Cardiac muscle cell (in vitro differentiated cells and primary cell): ENCODE measurements at regions not wholly inside any gene's neighbourhood (a gene's known extent, or its start where the extent isn't known, plus 50 kb on each side); places are given as distances from the start of the nearest gene placed in this dataset.

Source experiments
- DNase-seq, 2 donors: peaks; one replicate each; pipeline versions ENCODE4 v3.0.0 to v3.0.0-alpha.2; 2010 to 2017; ENCODE audit warnings: low read depth in 1 of 2, low spot score in 1 of 2
- H3K27ac ChIP-seq: fragments of 200-600 bp; sonication (generic); 2 replicates; pipeline ENCODE4 v1.5.1; 2016
- H3K27me3 ChIP-seq: fragments of 200-600 bp; sonication (generic); 2 replicates; pipeline ENCODE4 v1.6.0; 2016; ENCODE audit warnings: control low read depth
- H3K36me3 ChIP-seq: fragments of 200-600 bp; sonication (generic); 2 replicates; pipeline ENCODE4 v1.5.1; 2016; ENCODE audit warnings: control low read depth
- H3K4me1 ChIP-seq: fragments of 200-600 bp; sonication (generic); 2 replicates; pipeline ENCODE4 v1.8.1; 2017; ENCODE audit warnings: low read depth, mild to moderate bottlenecking, mixed run types
- H3K4me3 ChIP-seq: fragments of 200-600 bp; sonication (generic); 2 replicates; pipeline ENCODE4 v1.5.1; 2016; ENCODE audit warnings: mild to moderate bottlenecking
- H3K9me3 ChIP-seq: fragments of 200-600 bp; sonication (generic); 2 replicates; pipeline ENCODE4 v1.5.1; 2017; ENCODE audit warnings: low read depth, mild to moderate bottlenecking, control low read depth
- TF ChIP-seq, protein P1 (sequence below): IDR thresholded peaks from 2 replicates; pipeline ENCODE4 v1.5.1; 2012; ENCODE audit warnings: low read depth, mild to moderate bottlenecking, low read length

DNA sequence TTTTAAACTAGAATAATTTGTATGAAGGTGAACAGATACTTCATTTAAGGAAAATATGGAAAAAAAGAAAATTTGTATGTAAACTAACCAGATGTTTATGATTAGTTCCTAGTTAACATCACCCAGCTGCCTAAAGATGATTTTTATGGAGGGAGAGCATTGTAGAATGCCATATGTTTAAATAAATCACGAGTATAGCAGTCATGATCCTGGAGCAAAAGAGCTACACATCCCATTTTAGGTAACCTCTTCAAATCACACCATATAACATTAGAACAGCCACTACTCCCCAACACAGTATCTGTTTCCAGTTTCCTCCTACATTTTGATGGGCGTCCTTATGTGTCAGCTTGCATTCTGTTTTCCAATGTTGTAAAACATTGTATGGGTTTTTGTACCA, 571.9 kb upstream of the FAM241A start:
- DNase-seq = no peak
- H3K4me1 ChIP-seq = no peaks in the 10 kb centered on the region
- H3K9me3 ChIP-seq = no peaks in the 10 kb centered on the region
- H3K36me3 ChIP-seq = no peaks in the 10 kb centered on the region
- H3K27me3 ChIP-seq = no peaks in the 10 kb centered on the region
- H3K27ac ChIP-seq = no peak overlapping the region
- TF ChIP-seq, protein P1, sequence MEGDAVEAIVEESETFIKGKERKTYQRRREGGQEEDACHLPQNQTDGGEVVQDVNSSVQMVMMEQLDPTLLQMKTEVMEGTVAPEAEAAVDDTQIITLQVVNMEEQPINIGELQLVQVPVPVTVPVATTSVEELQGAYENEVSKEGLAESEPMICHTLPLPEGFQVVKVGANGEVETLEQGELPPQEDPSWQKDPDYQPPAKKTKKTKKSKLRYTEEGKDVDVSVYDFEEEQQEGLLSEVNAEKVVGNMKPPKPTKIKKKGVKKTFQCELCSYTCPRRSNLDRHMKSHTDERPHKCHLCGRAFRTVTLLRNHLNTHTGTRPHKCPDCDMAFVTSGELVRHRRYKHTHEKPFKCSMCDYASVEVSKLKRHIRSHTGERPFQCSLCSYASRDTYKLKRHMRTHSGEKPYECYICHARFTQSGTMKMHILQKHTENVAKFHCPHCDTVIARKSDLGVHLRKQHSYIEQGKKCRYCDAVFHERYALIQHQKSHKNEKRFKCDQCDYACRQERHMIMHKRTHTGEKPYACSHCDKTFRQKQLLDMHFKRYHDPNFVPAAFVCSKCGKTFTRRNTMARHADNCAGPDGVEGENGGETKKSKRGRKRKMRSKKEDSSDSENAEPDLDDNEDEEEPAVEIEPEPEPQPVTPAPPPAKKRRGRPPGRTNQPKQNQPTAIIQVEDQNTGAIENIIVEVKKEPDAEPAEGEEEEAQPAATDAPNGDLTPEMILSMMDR = no peak
- H3K4me3 ChIP-seq = no peak overlapping the region

DNA sequence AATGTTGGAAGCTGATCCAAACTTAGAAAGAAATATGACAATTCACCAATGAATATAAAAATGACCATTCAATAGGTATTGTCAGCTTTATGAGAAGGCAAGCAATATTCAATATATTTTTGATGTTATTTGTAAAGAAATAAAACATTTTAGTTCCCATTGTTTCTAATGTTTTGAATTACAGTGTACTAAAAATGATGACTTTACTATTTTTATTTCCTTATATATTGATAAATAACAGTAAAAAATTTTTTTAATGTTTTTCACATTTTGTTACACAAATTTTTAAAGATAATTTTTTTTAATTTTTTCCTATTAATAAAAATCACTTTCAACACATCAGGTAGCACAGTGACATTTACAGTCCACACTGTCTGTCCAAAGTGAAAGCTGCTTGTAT, 565.5 kb upstream of the FAM241A start:
- H3K27me3 ChIP-seq = no peaks in the 10 kb centered on the region
- DNase-seq = no peak
- no peaks in the 10 kb centered on the region for H3K4me1 ChIP-seq
- H3K9me3 ChIP-seq = no peaks in the 10 kb centered on the region
- H3K27ac ChIP-seq = no peak overlapping the region
- H3K4me3 ChIP-seq = no peak overlapping the region
- no peaks in the 10 kb centered on the region for H3K36me3 ChIP-seq
- TF ChIP-seq, protein P1 = no peak

DNA sequence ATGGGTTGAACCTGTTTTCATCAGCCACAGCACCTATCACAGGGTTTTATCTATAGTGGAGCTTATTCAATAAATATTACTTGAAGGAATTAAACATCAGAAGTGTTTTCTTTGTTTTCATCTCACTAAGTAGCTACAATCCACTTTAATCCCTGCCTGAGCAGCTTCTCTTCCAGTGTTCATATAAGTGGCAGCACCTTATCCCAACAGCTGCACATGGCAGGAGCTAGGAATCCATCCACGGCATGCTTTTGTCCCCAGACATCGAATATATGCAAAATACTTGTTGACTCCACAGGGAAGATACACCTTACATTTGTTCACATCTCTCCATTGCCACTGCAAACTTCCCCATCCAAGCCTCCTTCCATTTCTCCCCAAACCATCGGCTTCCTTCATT, 549.8 kb upstream of the FAM241A start:
- H3K4me1 ChIP-seq = no peaks in the 10 kb centered on the region
- TF ChIP-seq, protein P1 = no peak
- no peaks in the 10 kb centered on the region for H3K36me3 ChIP-seq

DNA sequence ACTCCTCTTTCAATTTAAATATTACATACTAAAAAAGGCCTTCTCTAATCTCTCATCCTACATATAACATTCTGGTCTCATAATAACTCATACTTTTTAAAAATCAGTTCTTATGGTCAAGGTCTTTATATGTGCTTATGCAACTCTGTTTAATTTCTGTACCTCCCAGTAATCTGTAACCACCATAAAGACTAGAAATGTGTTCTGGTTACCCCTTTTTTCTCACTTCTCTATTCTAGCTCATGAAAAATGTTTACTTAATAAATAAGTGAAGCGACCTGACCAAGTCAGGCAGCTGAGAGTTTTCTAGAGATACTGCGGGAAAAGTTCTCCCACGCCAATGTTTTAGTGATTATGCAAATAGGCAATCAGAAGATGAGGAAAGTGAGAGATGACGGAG, 548.8 kb upstream of the FAM241A start:
- Histone ChIP-seq H3K27me3 (no peaks in the 10 kb centered on the region), H3K4me3 (no peak overlapping the region), H3K4me1 (no peaks in the 10 kb centered on the region), H3K27ac (no peak overlapping the region), H3K36me3 (no peaks in the 10 kb centered on the region), H3K9me3 (no peaks in the 10 kb centered on the region)
- DNase-seq = no peak
- TF ChIP-seq, protein P1 = no peak

More for the DNA sequence above, 549.8 kb upstream of the FAM241A start:
- Histone ChIP-seq H3K27me3 (no peaks in the 10 kb centered on the region), H3K27ac (no peak overlapping the region), H3K9me3 (no peaks in the 10 kb centered on the region), H3K4me3 (no peak overlapping the region)
- DNase-seq = no peak

DNA sequence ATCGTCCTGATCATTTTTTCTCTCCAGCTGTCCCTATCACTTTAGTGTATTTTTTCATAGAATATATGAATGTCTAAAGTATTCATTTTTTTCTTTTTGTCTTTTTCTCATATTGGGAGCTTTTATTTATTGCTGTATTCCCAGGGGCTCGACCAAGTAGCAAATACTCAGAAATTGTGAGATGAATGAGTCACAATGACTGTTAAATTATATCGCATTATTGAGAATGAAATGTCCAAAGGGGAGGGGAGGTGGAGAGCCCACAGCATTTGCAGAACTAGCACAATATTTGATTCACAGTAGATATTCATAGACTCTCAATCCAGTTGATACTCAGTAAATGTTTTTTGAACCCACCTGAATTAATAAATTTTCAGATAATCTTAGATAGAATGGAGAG, 543.6 kb upstream of the FAM241A start:
- TF ChIP-seq, protein P1 = no peak
- H3K27me3 ChIP-seq = no peaks in the 10 kb centered on the region

DNA sequence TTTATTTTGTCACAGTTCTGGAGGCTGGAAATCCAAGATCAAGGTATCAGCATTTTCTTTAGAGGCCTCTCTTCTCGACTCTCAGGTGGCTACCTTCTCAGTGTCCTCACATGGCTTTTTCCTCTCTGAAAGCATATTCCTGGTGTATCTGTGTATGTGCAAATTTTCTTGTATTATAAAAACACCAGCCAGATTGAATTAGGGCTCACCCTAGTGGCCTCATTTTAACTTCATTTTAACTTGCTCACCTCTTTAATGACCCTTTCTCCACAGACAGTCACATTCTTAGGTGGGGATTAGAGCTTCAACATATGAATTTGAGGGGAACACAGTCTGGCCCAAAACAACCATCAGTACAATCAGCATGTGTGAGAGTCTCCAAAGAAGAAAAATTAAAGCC, 542.4 kb upstream of the FAM241A start:
- Histone ChIP-seq H3K9me3 (no peaks in the 10 kb centered on the region), H3K27me3 (no peaks in the 10 kb centered on the region), H3K36me3 (no peaks in the 10 kb centered on the region), H3K4me1 (no peaks in the 10 kb centered on the region), H3K27ac (no peak overlapping the region), H3K4me3 (no peak overlapping the region)
- TF ChIP-seq, protein P1 = peak; percentile 31
- DNase-seq = peak in 1 of 2 donors; percentile 27

More for the DNA sequence above, 543.6 kb upstream of the FAM241A start:
- Histone ChIP-seq H3K4me3 (no peak overlapping the region), H3K9me3 (no peaks in the 10 kb centered on the region), H3K4me1 (no peaks in the 10 kb centered on the region), H3K36me3 (no peaks in the 10 kb centered on the region), H3K27ac (no peak overlapping the region)
- DNase-seq = no peak
